ENCODE measurements at regions not wholly inside any gene's neighbourhood (a gene's known extent, or its start where the extent isn't known, plus 50 kb on each side); places are given as distances from the start of the nearest gene placed in this dataset.
"Not testable (repeated sequence)": the region's sequence is repeated elsewhere in the genome, so short reads cannot be mapped to it uniquely, and the experiment has no call there.

- TF ChIP-seq CTCF (IDR thresholded peaks at IDR 0.05): no peak
- DNase-seq (no peak), ATAC-seq (no peak)
- Histone ChIP-seq H3K36me3 (ENCODE audit: low read depth) (no peaks in the 10 kb centered on the region), H3K4me3 (no peak overlapping the region), H3K4me1 (ENCODE audit: low read depth) (no peaks in the 10 kb centered on the region), H3K9me3 (no peaks in the 10 kb centered on the region)
- intact Hi-C loops (cut with DNase I, micrococcal nuclease): no loop called here
Observed at GRCh38 chr3:103513003-103513402, 1078.2 kb downstream of the ZPLD1 start.

- no peak for TF ChIP-seq CTCF (IDR thresholded peaks at IDR 0.05)
- no peaks in the 10 kb centered on the region for H3K36me3 ChIP-seq (ENCODE audit: low read depth)
- H3K4me1 ChIP-seq (ENCODE audit: low read depth): no peaks in the 10 kb centered on the region
- no peak for ATAC-seq
- H3K9me3 ChIP-seq: no peaks in the 10 kb centered on the region
- no peak for DNase-seq
- intact Hi-C loops (cut with DNase I, micrococcal nuclease): no loop called here
- H3K4me3 ChIP-seq: no peak overlapping the region
Observed at GRCh38 chr3:103515116-103515515, 1080.3 kb downstream of the ZPLD1 start.

- DNase-seq (no peak), ATAC-seq (no peak)
- Histone ChIP-seq H3K36me3 (ENCODE audit: low read depth) (no peaks in the 10 kb centered on the region), H3K9me3 (peaks cover 5% of the 10 kb centered on the region), H3K4me3 (no peak overlapping the region), H3K4me1 (ENCODE audit: low read depth) (no peaks in the 10 kb centered on the region)
- intact Hi-C loops (cut with DNase I, micrococcal nuclease): no loop called here
- no peak for TF ChIP-seq CTCF (IDR thresholded peaks at IDR 0.05)
Observed at GRCh38 chr3:103516950-103517349, 1082.1 kb downstream of the ZPLD1 start.

GRCh38 chr3:103531327-103531726 lies 1096.5 kb downstream of the ZPLD1 start:
- peak in 1 of 3 donors; percentile 31 for DNase-seq
- ATAC-seq; H3K36me3 ChIP-seq (ENCODE audit: low read depth); H3K9me3 ChIP-seq; H3K4me3 ChIP-seq; H3K4me1 ChIP-seq (ENCODE audit: low read depth); intact Hi-C loops (cut with DNase I, micrococcal nuclease): not testable (repeated sequence)

GRCh38 chr3:103532986-103533385 lies 1098.2 kb downstream of the ZPLD1 start:
- DNase-seq (no peak), ATAC-seq (no peak)
- Histone ChIP-seq H3K36me3 (ENCODE audit: low read depth) (no peaks in the 10 kb centered on the region), H3K4me1 (ENCODE audit: low read depth) (no peaks in the 10 kb centered on the region), H3K9me3 (no peaks in the 10 kb centered on the region), H3K4me3 (no peak overlapping the region)
- intact Hi-C loops (cut with DNase I, micrococcal nuclease): no loop called here
- no peak for TF ChIP-seq CTCF (IDR thresholded peaks at IDR 0.05)

GRCh38 chr3:103554451-103554850 lies 1119.6 kb downstream of the ZPLD1 start:
- no peak for TF ChIP-seq CTCF (IDR thresholded peaks at IDR 0.05)
- DNase-seq (no peak), ATAC-seq (no peak)
- Histone ChIP-seq H3K4me3 (no peak overlapping the region), H3K4me1 (ENCODE audit: low read depth) (no peaks in the 10 kb centered on the region), H3K9me3 (no peaks in the 10 kb centered on the region), H3K36me3 (ENCODE audit: low read depth) (no peaks in the 10 kb centered on the region)
- intact Hi-C loops (cut with DNase I, micrococcal nuclease): no loop called here

GRCh38 chr3:103564116-103564515 lies 1129.3 kb downstream of the ZPLD1 start:
- intact Hi-C loops (cut with DNase I, micrococcal nuclease); ATAC-seq; H3K4me1 ChIP-seq (ENCODE audit: low read depth); H3K4me3 ChIP-seq; H3K36me3 ChIP-seq (ENCODE audit: low read depth); DNase-seq: not testable (repeated sequence)
- H3K9me3 ChIP-seq: peaks cover 12% of the 10 kb centered on the region
